Transverse colon (tissue), 3 donors: ENCODE measurements at regions not wholly inside any gene's neighbourhood (a gene's known extent, or its start where the extent isn't known, plus 50 kb on each side); places are given as distances from the start of the nearest gene placed in this dataset.
"Not testable (repeated sequence)": the region's sequence is repeated elsewhere in the genome, so short reads cannot be mapped to it uniquely, and the experiment has no call there.

Experiments
- EP300 ChIP-seq: sonication (generic); formaldehyde crosslinking; IDR thresholded peaks from one replicate; pipeline ENCODE4 v1.6.1; 2017; ENCODE audit warnings: antibody characterized with exemption, low read depth
- TF ChIP-seq, protein P1 (sequence below), 5 experiments: fragments of 200-600 bp in 3 of 5; fragments of 450-650 bp in 2 of 5; sonication (generic) in 3 of 5; IDR thresholded peaks; 1 replicate in 2 of 5; 2 replicates in 3 of 5; pipeline ENCODE4 v1.5.1; 2016 to 2017; ENCODE audit warnings: antibody characterized with exemption in 5 of 5, inconsistent platforms in 3 of 5, mild to moderate bottlenecking in 2 of 5, moderate library complexity in 1 of 5

DNA sequence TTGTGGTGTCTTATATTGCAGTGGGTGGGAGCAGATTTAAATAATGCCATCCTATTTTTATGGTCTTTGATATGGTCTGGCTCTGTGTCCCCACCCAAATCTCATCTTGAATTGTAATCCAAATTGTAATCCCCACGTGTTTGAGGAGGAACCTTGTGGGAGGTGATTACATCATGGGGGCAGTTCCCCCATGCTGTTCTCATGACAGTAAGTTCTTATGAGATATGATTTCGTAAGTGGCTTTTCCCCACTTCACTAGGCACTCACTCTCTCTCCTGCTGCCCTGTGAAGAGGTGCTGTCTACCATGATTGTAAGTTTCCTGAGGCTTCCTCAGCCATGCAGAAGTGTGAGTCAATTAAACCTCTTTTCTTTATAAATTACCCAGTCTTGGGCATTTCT lies 107.6 kb downstream of the TNFSF18 start:
- TF ChIP-seq, protein P1, sequence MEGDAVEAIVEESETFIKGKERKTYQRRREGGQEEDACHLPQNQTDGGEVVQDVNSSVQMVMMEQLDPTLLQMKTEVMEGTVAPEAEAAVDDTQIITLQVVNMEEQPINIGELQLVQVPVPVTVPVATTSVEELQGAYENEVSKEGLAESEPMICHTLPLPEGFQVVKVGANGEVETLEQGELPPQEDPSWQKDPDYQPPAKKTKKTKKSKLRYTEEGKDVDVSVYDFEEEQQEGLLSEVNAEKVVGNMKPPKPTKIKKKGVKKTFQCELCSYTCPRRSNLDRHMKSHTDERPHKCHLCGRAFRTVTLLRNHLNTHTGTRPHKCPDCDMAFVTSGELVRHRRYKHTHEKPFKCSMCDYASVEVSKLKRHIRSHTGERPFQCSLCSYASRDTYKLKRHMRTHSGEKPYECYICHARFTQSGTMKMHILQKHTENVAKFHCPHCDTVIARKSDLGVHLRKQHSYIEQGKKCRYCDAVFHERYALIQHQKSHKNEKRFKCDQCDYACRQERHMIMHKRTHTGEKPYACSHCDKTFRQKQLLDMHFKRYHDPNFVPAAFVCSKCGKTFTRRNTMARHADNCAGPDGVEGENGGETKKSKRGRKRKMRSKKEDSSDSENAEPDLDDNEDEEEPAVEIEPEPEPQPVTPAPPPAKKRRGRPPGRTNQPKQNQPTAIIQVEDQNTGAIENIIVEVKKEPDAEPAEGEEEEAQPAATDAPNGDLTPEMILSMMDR (IDR thresholded peaks at IDR 0.05) = not testable (repeated sequence)
- not testable (repeated sequence) for TF ChIP-seq EP300
